Caco-2 (cell line): ENCODE measurements at regions not wholly inside any gene's neighbourhood (a gene's known extent, or its start where the extent isn't known, plus 50 kb on each side); places are given as distances from the start of the nearest gene placed in this dataset.
"Not testable (repeated sequence)": the region's sequence is repeated elsewhere in the genome, so short reads cannot be mapped to it uniquely, and the experiment has no call there.

Experiments
- BruUV-seq: library from RNA; stranded (reverse); fragments of 400-500 nt; replicated peaks from 2 replicates; lab custom pipeline; 2021; lab: Mats Ljungman, UMichigan
- CTCF ChIA-PET: fragments of 300-600 bp; sonication (Branson Sonifier 250); formaldehyde crosslinking; loops from one replicate; lab custom pipeline; 2022; ENCODE audit warnings: antibody characterized with exemption; lab: Charles Lee
- POLR2A ChIA-PET: fragments of 300-600 bp; sonication (Branson Sonifier 250); formaldehyde crosslinking; loops from one replicate; lab custom pipeline; 2022; ENCODE audit warnings: antibody characterized with exemption; lab: Charles Lee
- DNase-seq, 2 experiments: peaks; one replicate each; pipeline versions ENCODE4 v3.0.0 to v3.0.0-alpha.2; 2020 to 2022
- H3K27me3 ChIP-seq: replicated peaks from 2 replicates; pipeline ENCODE4 v1.6.0; 2011; ENCODE audit warnings: low read length; ENCODE audit not compliant: control insufficient read depth, insufficient read depth
- H3K36me3 ChIP-seq: 2 replicates; pipeline ENCODE4 v1.5.1; 2011; ENCODE audit warnings: low read length; ENCODE audit not compliant: control insufficient read depth, insufficient read depth
- H3K4me1 ChIP-seq: fragments of 250-450 bp; sonication (Bioruptor Pico); 2 replicates; pipeline ENCODE4 v1.5.1; 2020; ENCODE audit warnings: mild to moderate bottlenecking
- H3K4me3 ChIP-seq: 2 replicates; pipeline ENCODE4 v1.5.1; 2011; ENCODE audit warnings: low read depth, mild to moderate bottlenecking, control low read depth, low read length
- H3K9me3 ChIP-seq: fragments of 250-450 bp; sonication (Bioruptor Pico); 2 replicates; pipeline ENCODE4 v1.5.1; 2020; ENCODE audit warnings: mild to moderate bottlenecking, moderate library complexity
- H3K27ac Mint-ChIP-seq: one replicate; pipeline ENCODE4 v1.8.0; 2022; ENCODE audit warnings: mixed read lengths; ENCODE audit not compliant: unreplicated experiment
- H3K27me3 Mint-ChIP-seq: one replicate; pipeline ENCODE4 v1.8.0; 2022; ENCODE audit warnings: mixed read lengths; ENCODE audit not compliant: insufficient read depth, unreplicated experiment
- H3K36me3 Mint-ChIP-seq: one replicate; pipeline ENCODE4 v1.8.0; 2022; ENCODE audit warnings: mild to moderate bottlenecking, mixed read lengths; ENCODE audit not compliant: insufficient read depth, unreplicated experiment
- H3K4me1 Mint-ChIP-seq: one replicate; pipeline ENCODE4 v1.8.0; 2022; ENCODE audit warnings: low read depth, mixed read lengths; ENCODE audit not compliant: unreplicated experiment
- H3K4me3 Mint-ChIP-seq: one replicate; pipeline ENCODE4 v1.8.0; 2022; ENCODE audit warnings: mild to moderate bottlenecking, moderate library complexity, mixed read lengths; ENCODE audit not compliant: unreplicated experiment
- H3K9me3 Mint-ChIP-seq: one replicate; pipeline ENCODE4 v1.8.0; 2022; ENCODE audit warnings: mixed read lengths; ENCODE audit not compliant: unreplicated experiment
- CTCF ChIP-seq, 2 experiments: fragments of 200-600 bp in 1 of 2; IDR thresholded peaks; 1 replicate in 1 of 2; 2 replicates in 1 of 2; pipeline versions ENCODE4 v1.5.1 to v1.8.0; 2011 to 2022; ENCODE audit warnings: antibody characterized with exemption in 1 of 2, control low read depth in 1 of 2, inconsistent platforms in 1 of 2, low read depth in 1 of 2, low read length in 1 of 2, mild to moderate bottlenecking in 1 of 2, moderate library complexity in 1 of 2; ENCODE audit not compliant: insufficient read depth in 1 of 2, severe bottlenecking in 1 of 2, unreplicated experiment in 1 of 2
- intact Hi-C: fragments of 100-400 bp; cut with micrococcal nuclease; formaldehyde crosslinking; loops from one replicate; pipeline ENCODE4 v1.10.0; 2022; ENCODE audit not compliant: unreplicated experiment

GRCh38 chr20:12947691-12948090 is 61.1 kb upstream of the SPTLC3 start:
- ChIA-PET CTCF (no interaction called here), POLR2A (no interaction called here)
- Histone ChIP-seq H3K4me3 (no peak overlapping the region), H3K36me3 (no peaks in the 10 kb centered on the region), H3K9me3 (no peaks in the 10 kb centered on the region), H3K27me3 (no peaks in the 10 kb centered on the region), H3K4me1 (0 out of 2 replicates have a peak, but pooled peaks cover 4% of the 10 kb centered on the region)
- Mint-ChIP-seq H3K27me3 (peaks cover 5% of the 10 kb centered on the region), H3K4me3 (no peak overlapping the region), H3K4me1 (no peaks in the 10 kb centered on the region), H3K9me3 (no peaks in the 10 kb centered on the region), H3K27ac (no peak overlapping the region), H3K36me3 (no peaks in the 10 kb centered on the region)
- intact Hi-C loops: no loop called here
- TF ChIP-seq CTCF (IDR thresholded peaks at IDR 0.05; ENCODE audit: insufficient read depth in 1 of 2, low read depth in 1 of 2, low read length in 1 of 2, severe bottlenecking in 1 of 2, unreplicated experiment in 1 of 2): no peak
- BruUV-seq: no TSS peak
- DNase-seq: no peak

- ChIA-PET POLR2A (no interaction called here), CTCF (no interaction called here)
- no peak overlapping the region for H3K27ac Mint-ChIP-seq
Measured at GRCh38 chr20:12949429-12949980, 59.3 kb upstream of the SPTLC3 start.

GRCh38 chr20:12954254-12954653 is 54.5 kb upstream of the SPTLC3 start:
- H3K27me3 ChIP-seq, intact Hi-C loops, POLR2A ChIA-PET, DNase-seq, BruUV-seq, H3K4me1 ChIP-seq, CTCF ChIA-PET, H3K9me3 Mint-ChIP-seq, H3K4me1 Mint-ChIP-seq, H3K9me3 ChIP-seq, H3K27ac Mint-ChIP-seq, H3K4me3 Mint-ChIP-seq, H3K27me3 Mint-ChIP-seq, H3K36me3 Mint-ChIP-seq, H3K4me3 ChIP-seq, H3K36me3 ChIP-seq: not testable (repeated sequence)

More at GRCh38 chr20:12949429-12949980, 59.3 kb upstream of the SPTLC3 start:
- Histone ChIP-seq H3K4me1 (0 out of 2 replicates have a peak, but pooled peaks cover 4% of the 10 kb centered on the region), H3K27me3 (no peaks in the 10 kb centered on the region), H3K9me3 (no peaks in the 10 kb centered on the region), H3K4me3 (no peak overlapping the region), H3K36me3 (no peaks in the 10 kb centered on the region)
- no peaks in the 10 kb centered on the region for H3K4me1 Mint-ChIP-seq
- H3K9me3 Mint-ChIP-seq: no peaks in the 10 kb centered on the region
- H3K36me3 Mint-ChIP-seq: no peaks in the 10 kb centered on the region
- H3K27me3 Mint-ChIP-seq: peaks cover 5% of the 10 kb centered on the region
- intact Hi-C loops: no loop called here
- H3K4me3 Mint-ChIP-seq: no peak overlapping the region
- TF ChIP-seq CTCF (IDR thresholded peaks at IDR 0.05; ENCODE audit: insufficient read depth in 1 of 2, low read depth in 1 of 2, low read length in 1 of 2, severe bottlenecking in 1 of 2, unreplicated experiment in 1 of 2): no peak
- BruUV-seq: no TSS peak
- DNase-seq: no peak
